GM18499 (cell line): ENCODE measurements at regions not wholly inside any gene's neighbourhood (a gene's known extent, or its start where the extent isn't known, plus 50 kb on each side); places are given as distances from the start of the nearest gene placed in this dataset.

Experiments used
- ATAC-seq: cut with Tn5 transposase; IDR thresholded peaks from one replicate; pipeline ENCODE4 v1.9.1; 2021; ENCODE audit warnings: moderate number of reproducible peaks; ENCODE audit not compliant: insufficient read depth, unreplicated experiment

DNA sequence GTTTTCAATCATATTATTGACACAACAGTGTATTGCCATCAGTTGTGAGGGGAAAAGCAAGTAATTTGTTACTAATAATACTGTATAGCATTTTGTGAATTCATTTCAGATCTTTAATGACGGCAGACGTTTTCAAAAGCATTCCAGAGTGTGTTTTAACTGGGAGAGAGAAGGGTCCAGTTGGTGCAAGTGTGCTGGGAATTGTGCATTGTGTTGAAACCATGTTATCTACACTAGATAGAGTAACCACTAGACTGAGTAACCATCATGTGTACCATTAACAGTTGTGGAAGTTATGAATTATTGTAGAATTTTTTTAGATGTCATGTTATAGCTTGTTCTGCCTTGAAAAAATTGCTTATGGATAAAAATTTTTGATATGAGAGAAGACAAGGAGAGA is 104.5 kb upstream of the VEGFC start:
- ATAC-seq, result no peak

DNA sequence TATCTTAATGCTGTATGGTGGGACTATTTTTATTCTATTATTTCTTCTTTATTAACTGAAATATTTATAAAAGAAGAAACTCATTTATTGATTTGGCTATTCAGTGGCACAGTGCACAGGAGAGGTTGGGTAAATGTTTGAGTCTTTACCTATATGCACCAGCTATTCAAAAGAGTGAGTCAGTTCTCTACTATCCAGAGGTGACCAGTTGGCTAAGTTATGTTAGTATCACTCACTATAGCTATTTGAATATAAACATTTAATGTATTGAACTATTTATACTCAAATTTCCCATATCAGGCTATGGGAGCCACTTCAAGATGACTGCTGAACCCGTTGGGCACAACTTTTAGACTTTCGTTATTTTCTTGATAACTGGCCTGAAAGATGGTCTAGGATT is 106.1 kb upstream of the VEGFC start:
- no peak for ATAC-seq

DNA sequence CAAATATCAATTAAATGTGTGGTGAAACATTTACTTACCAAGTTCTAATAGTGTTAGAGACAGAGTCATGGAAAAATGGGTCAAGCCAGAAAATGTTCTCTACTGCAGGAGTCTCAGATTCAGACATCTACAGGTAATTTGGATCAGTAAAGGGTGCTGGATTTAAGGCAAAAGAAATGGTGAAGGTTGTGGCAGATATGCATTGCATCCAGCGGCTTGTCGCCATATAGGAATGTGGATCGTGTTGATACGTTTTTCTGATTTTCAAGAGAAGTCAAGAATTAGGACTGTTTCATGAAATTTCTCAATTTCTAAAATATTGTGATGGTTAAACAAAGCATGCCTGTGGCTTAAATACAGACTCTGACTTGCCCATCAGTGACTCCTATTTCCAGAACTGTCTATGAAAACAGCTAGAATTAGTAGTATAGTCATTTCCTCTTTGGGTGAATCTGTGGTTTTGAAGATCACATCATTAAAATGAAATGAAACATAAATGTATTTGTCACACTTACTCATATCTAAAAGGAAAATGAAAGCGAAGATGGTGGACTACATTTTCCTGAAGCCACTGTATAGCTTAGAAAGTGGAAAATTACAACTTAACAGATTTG is 110.1 kb upstream of the VEGFC start:
- peak; percentile 97 for ATAC-seq

DNA sequence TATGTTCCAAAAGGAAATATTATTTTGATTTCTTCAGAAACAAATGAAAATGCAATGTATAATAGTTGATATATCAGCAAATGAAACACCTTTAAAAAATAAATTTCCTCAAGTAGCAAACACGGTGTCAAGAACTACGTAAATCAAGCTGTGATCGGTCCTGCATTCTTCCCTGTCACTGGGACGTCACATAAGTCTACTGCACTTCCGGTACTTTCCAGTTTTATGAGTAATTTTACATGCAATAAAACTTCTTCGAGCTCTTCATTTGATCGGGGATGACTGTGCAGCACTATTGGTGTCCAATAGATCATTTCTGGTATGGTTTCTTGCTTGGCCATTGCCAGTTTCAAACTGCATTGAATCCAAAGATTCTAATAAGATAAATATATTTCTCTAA is 114.0 kb upstream of the VEGFC start:
- no peak for ATAC-seq

DNA sequence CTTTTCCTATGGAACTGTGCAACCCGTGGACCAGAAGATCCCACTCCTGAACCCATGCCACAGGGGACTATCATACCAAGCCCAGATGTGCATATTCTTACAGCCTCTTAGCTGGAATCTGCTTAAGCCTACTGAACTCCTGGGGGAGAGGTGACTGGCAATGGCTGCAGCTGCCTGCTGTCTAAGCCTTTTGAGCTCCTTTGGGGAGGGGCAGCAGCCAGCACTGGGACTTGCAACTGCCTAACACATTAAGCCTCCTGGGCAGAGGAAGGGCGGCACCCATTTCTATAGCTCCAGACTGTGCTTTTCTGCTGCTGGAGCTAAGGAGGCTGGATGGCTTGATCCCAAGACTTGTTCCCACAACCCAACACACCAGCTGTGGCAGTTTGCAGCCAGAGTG is 117.9 kb upstream of the VEGFC start:
- no peak for ATAC-seq

DNA sequence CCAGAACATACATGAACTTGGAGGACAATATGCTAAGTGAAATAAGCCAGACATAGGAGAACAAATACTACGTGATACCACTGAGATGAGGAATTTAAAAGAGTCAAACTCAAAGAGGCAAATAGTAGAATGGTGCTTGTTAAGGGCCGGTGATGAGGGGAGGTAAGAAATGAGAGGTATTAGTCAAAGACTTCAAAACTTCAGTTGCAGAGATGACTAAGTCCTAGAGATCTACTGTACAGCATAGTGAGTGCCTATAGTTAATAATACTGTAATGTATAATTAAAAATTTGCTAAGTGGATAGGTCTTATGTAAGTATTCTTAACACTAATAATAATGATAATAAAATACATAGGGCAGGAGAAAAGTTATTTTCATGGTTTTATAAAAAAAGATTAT is 126.9 kb upstream of the VEGFC start:
- ATAC-seq, result no peak

DNA sequence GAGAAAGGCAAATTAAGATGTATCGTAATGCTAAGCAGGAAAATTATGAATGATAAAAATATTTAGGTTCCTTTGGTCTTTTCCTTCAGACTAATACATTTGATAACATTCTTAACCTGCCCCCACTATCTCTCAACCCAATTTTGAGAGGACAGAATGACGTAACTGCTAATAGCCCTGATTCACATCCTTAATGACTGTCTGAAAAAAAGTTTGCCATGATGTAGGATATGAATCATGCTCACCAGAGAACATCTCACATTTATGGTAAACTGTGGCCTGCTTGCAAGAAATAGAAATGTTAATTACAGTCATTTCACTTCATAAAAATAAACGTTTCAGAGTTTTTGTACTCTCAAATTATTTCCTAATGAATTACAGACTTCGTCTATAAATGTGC is 128.0 kb upstream of the VEGFC start:
- ATAC-seq, result no peak

DNA sequence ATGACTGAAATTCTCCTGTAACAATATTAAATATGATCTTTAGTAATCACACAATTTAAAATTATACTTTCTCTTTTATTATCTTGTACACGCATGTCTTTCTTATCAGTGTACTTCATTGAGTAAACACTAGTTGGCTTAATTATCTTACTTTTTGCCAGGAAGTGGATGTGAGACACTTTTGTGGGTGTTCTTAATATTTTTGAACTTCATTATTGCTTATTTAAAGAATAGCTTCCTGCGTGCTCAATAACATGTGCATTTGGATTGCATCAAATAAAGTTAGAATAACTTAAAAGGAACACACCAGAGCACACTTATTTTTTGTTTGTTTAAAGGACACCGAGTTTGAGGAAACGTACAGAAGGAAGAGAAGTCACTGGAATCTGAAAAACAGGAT is 128.5 kb upstream of the VEGFC start:
- no peak for ATAC-seq

DNA sequence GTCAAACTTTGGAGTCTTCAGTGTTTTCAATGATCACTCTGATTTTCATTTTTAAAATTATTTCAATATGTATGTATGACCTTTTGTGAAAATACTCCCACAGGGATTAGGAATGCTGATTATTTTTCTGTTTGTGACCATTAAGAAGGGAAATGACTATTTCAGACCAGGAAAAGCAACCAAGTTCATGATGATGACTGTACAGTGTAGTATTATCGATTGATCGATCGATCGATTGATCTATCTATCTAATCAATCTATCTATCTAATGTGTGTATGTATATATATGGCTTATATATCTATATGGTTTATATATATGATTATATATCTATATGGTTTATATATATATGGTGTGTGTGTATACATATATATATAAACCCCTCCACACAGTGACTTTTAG is 131.5 kb upstream of the VEGFC start:
- no peak for ATAC-seq

DNA sequence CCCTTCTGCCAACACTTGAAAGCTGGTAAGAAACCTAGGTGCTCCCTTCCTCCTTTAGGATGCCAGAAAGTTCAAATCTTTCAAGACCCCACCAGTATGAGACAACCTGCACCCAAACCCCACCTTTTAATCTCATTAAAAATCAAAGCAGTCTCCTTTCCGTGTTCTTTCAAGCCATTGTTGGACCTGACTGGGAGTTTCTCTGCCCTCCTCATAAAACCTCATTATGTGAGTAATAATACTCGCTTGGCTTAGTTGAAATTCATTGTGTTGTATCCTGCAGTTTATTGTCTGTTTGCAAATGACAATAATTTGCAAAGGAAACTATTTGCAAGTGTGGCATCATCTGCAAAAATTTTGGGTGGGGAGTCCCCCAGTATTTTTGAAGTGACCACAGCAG is 133.2 kb upstream of the VEGFC start:
- ATAC-seq, result no peak

DNA sequence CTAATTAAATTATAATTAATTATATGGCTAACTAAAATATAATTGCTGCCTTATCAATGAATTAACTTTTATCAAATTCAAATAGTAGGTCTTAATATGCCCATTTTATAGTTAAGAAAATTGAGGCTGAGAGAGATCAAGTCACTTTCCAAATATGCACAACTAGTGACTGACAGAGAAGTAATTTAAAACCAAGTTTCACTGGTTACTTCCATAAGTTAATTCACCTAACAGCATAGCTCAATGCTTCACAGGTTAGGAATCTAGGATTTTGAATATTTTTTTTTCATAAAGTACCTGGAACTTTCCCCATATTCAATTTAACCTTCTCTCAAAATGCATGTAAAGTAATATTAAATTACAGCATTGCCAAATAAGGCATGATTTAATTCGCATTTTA is 134.4 kb upstream of the VEGFC start:
- no peak for ATAC-seq

DNA sequence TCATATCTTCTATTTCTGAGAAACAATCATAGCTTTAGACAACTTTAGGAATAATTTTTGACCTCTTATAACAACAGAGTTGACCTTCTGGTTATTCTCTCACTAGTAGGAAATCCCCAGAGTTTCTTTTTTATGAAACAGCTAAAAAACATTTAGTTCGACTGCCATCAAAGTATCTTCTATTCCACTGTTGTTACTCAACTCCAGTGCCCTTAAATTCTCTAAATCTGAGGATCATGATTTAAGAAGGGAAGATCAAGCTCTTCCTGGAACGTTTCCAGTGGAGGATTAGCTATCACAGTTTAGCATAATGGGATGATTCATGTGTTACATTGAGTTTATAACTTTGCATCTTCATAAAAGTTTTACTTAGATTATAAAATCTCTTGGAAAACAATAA is 134.9 kb upstream of the VEGFC start:
- ATAC-seq, result no peak

DNA sequence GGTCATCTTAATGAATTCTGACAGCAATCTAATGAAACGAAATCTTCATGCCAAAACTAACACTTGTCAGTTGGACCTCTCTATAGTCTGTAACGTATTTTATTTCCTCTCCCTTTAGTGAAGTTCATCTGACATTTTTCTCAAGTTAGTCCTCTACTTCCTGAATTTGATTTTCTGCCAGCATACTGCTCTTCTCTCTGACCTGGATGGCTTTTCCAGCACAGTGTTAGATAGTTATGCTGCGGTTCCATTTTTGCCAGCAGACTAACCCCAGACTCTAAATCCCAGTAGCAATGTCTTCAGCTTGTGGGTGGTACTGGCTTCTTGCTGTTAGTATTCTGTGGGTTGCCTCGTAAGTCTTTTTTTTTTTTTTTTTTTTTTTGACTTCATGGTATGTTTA is 146.7 kb upstream of the VEGFC start:
- ATAC-seq, result no peak

DNA sequence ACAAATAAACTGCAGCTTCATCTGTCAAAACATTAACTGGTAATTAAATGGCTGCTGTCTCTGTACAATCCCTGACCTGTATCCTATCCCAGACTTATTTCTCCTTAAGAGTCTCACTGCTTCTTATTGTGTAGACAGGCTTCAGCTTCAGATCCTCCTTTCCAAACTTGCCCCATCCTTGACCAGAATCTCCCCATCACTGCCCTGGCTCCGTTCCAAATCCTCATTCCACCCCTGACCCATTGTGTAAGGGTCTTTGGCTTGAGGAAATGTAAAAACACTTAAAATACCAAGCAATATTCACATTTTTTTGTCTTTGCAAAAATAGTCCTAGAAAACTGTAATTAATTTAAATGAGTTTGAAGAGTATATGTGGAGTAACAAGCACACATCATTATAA is 152.6 kb upstream of the VEGFC start:
- ATAC-seq, result no peak

DNA sequence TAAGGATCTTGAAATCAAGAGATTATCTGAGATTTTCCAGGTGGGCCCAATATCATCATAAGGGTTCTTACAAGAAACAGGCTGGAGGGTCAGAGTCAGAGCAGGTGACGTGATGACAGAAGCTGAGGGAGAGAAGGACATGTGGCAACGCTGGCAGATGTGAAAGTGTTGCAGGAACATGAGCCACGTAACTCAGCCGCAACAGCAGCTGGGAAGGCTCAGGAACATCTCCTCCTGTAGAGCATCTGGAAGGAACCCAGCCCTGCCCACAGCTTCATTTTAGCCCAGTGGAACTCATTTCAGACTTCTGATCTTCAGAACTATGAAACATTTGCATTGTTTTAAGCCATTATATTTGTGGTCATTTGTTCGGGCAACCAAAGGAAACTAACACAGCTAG is 156.3 kb upstream of the VEGFC start:
- ATAC-seq, result no peak

DNA sequence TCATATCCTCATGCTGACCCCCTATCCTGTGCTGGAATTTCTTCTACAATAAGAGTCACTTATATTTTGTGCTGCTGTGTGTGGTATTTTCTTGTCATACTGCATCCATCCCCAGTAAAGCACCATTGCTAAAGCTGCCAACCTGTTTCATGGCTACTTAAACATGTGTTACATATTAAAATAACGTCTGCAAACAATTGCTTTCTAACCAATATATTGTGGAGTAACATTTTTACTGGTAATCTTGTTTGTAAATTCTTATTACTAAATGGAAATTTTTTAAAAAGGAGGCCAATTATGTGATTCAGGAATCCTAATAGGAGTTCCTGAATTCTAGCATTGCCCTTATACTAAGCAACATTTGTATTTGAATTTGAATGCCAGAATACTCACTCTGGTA is 160.3 kb upstream of the VEGFC start:
- ATAC-seq, result no peak

DNA sequence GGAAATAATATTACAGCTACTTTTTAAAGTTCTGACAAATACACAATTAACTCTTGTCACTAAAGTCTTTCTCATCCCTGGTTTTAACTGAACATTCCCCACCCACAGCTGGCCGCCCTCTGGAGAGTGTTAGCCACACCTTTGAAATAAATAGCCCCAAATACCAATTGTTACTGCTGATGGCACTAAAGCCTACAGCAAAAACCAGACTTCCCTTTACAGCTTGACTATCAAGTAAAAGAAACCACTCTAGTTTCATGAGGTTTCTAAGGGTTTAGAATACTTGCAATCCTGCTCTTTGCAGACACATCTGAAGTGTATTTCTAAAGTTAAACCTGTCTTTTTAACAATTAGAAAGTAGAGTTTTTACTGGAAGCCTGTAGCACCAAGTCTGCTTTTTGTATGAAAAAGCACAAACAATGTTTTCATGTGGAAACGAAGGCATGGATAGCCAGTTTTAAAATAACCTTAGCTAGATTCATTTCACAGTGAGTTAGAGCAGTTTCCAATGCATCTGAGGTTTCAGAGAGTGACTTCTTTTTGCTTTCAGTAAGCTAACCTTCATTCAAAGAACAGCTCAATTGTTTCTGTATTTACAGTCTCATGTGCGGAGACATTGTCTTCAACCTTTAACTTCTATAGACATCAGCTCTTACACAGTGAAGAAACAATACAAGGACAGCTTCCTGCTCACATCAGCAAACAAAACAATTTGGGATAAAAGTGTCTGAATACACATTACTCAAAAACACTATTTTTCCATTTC is 164.8 kb upstream of the VEGFC start:
- ATAC-seq, result no peak

DNA sequence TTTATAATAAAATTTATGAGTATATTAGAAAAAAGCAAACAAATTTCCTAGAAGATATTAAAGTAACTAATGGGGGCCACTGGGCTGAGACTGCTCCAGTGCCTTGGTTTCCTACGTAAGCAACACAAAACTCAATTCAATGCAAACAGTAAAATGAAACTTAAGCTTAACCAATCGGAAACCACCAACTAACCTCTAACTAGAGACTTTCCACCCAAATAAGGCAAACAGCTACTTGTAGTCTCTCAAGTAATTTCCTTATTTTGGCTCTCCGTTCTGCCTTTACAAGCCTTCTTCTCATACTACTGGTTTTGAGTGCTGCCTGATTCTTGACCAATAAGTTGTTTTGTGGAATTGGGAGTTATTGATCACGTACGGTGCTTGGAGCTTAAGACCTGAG is 167.3 kb upstream of the VEGFC start:
- ATAC-seq, result no peak

DNA sequence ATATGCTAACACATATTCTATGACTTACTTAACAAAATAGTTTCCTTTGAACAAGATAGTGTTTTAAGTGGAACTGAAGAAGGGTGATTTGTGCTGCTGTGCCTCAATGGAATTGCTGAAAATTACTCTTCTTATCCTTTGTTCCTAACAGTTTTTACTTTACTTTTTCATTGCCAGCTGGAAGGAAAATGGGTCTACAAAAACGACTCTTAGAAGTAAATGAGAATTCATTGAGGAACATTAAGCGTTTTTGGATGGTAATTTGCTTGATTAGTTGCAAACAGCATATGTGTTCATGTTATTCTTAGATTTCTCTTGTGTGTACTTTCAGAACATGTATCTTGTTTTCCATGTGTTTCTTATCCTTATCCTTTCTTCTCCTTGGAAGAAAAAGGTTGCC is 170.4 kb upstream of the VEGFC start:
- no peak for ATAC-seq

DNA sequence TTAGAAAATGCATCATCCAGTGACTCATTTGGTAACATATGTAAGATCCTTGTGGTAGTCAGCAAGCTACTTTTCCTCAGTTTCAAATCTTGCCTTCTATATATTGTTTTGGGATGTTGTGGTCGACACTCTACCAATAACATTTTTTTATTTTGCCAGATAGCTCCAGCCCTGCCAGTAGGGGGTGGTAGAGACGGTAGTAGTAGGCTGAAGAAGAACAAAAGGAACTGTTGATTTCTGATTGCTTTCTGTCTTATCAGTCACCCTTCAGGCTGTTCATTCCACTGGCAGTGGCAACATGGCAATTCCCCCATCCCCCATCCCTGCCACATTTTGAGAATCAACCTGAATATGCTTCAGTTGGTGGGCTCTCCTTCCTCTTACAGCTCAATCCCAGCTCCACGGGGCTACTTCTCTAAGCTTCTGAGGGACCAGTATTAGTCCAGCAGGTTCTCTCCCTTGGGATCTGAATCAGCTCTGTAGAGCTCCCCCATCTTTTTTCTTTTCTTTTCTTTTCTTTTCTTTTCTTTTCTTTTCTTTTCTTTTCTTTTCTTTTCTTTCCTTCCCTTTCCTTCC is 171.5 kb upstream of the VEGFC start:
- ATAC-seq, result no peak

DNA sequence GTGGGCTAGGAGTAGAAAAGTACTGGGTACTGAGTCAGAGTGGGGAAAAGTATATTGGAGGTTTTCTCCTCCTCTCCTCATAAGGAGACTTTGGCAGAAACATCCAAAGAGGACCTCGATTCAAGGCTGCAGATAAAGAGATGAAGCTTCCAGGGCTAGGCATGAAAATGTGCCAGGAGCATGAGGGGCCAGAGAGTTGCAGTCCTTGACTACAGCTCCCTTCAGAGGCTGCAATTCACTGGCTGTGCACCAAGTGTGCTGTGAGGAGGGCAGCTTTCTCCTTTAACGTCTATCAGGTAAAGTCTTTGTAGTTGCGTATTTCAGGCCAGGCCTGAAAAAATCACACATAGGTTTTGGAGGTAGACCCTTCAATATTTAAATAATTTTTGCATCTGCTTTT is 174.9 kb upstream of the VEGFC start:
- ATAC-seq, result no peak

DNA sequence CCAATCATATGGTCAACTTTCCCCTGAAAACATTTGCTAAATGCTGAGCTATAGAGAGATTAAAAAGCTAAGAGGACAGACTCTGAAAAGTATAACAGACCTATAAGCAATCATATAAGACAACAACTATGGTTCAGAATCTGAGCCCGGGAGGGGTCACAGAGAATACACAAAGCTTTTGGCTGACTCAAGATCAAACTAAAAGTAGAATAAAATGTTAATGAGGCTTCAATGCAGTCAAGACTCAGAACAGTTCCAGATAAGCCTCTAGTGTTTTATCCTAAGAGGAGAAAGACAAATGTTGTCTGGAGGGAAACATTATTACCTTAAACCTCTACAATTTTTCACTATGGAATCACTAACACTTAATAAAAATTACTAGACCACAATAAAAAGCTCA is 175.4 kb upstream of the VEGFC start:
- ATAC-seq, result no peak
